Lower lobe of right lung (tissue), 2 donors: ENCODE measurements at regions not wholly inside any gene's neighbourhood (a gene's known extent, or its start where the extent isn't known, plus 50 kb on each side); places are given as distances from the start of the nearest gene placed in this dataset.

ENCODE experiments used
- ATAC-seq, 2 donors: fragments of 200-7000 bp; cut with Tn5 transposase; one replicate each; pipeline ENCODE4 v1.9.1; 2020 to 2022; ENCODE audit warnings: mild to moderate bottlenecking in 2 of 2, moderate library complexity in 2 of 2
- DNase-seq: peaks from one replicate; pipeline ENCODE4 v3.0.0-alpha.2; 2020
- H3K27ac ChIP-seq: fragments of 200-600 bp; one replicate; pipeline ENCODE4 v1.8.0; 2022
- H3K27me3 ChIP-seq: fragments of 200-600 bp; one replicate; pipeline ENCODE4 v1.8.0; 2022; ENCODE audit warnings: low read depth
- H3K36me3 ChIP-seq: fragments of 200-600 bp; one replicate; pipeline ENCODE4 v1.8.0; 2022; ENCODE audit warnings: mild to moderate bottlenecking
- H3K4me1 ChIP-seq: fragments of 200-600 bp; one replicate; pipeline ENCODE4 v1.8.0; 2022
- H3K4me3 ChIP-seq: fragments of 200-600 bp; one replicate; pipeline ENCODE4 v1.8.0; 2022; ENCODE audit warnings: mild to moderate bottlenecking
- H3K9me3 ChIP-seq: fragments of 200-600 bp; one replicate; pipeline ENCODE4 v1.8.0; 2022
- CTCF ChIP-seq: fragments of 200-600 bp; IDR thresholded peaks from one replicate; pipeline ENCODE4 v1.8.0; 2022; ENCODE audit warnings: antibody characterized with exemption, mild to moderate bottlenecking
- intact Hi-C: fragments of 100-400 bp; cut with DNase I; formaldehyde crosslinking; loops from one replicate; pipeline ENCODE4 v1.11.0; 2022
- donor health status: DM: no; HTN: yes; CAD: no; lungs with severe emphysema.

- Histone ChIP-seq H3K9me3 (peaks cover 4% of the 10 kb centered on the region), H3K27ac (no peak overlapping the region), H3K27me3 (no peaks in the 10 kb centered on the region), H3K36me3 (no peaks in the 10 kb centered on the region), H3K4me1 (no peaks in the 10 kb centered on the region), H3K4me3 (no peak overlapping the region)
- intact Hi-C loops, result no loop called here
- ATAC-seq, result no peak
- no peak for TF ChIP-seq CTCF
- DNase-seq, result no peak
These were observed 433.2 kb upstream of the ZFP42 start for GRCh38 chr4:187562345-187562744.

GRCh38 chr4:187565416-187565815 lies 430.2 kb upstream of the ZFP42 start:
- Histone ChIP-seq H3K27me3 (no peaks in the 10 kb centered on the region), H3K36me3 (no peaks in the 10 kb centered on the region), H3K4me3 (no peak overlapping the region), H3K27ac (no peak overlapping the region), H3K4me1 (no peaks in the 10 kb centered on the region), H3K9me3 (no peaks in the 10 kb centered on the region)
- DNase-seq (no peak), ATAC-seq (no peak)
- intact Hi-C loops, result no loop called here
- no peak for TF ChIP-seq CTCF

DNA sequence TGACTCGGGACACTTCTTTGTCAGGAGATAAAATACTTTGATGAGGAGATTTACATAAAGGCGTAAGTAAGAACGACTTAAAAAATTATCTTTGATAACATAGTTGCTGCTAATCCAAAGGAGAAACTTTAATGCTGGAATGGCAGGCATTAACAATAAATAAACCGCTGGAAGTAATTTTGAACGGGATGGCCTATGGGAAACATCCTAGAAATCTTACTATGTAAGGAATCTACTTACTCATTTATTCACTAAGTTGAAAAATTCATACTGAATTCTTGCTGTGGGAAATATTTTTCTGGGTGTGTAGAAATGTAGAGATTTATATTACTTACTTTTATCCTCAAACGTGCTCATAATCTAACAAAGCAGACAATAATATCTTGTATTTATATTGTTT lies 425.7 kb upstream of the ZFP42 start:
- DNase-seq (no peak), ATAC-seq (no peak)
- Histone ChIP-seq H3K9me3 (no peaks in the 10 kb centered on the region), H3K27ac (no peak overlapping the region), H3K4me3 (no peak overlapping the region), H3K36me3 (no peaks in the 10 kb centered on the region), H3K27me3 (no peaks in the 10 kb centered on the region), H3K4me1 (no peaks in the 10 kb centered on the region)
- TF ChIP-seq CTCF, result no peak
- intact Hi-C loops, result no loop called here

DNA sequence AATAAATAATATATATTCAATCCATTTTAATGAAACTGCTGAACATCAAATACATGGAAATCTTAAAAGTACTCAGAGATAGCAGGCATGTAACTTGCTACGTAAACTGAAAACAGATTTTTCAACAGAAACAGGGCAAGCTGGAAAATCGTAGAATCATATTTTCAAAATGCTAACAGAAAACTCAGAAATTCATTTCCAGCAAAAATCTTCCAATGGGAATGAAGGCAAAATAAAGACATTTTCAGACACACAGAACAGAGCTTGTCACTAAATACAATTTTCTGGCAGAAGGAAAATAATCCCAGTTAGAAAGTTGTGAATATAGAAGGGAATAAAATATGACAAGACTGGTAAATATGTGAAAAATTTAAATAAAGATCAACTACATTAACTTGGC lies 419.9 kb upstream of the ZFP42 start:
- no peaks in the 10 kb centered on the region for H3K4me1 ChIP-seq
- DNase-seq (no peak), ATAC-seq (no peak)
- no peaks in the 10 kb centered on the region for H3K9me3 ChIP-seq
- H3K4me3 ChIP-seq, result no peak overlapping the region
- no peak overlapping the region for H3K27ac ChIP-seq
- no peaks in the 10 kb centered on the region for H3K27me3 ChIP-seq
- intact Hi-C loops, result no loop called here
- H3K36me3 ChIP-seq, result no peaks in the 10 kb centered on the region
- no peak for TF ChIP-seq CTCF

- Histone ChIP-seq H3K4me1 (no peaks in the 10 kb centered on the region), H3K27me3 (no peaks in the 10 kb centered on the region), H3K36me3 (no peaks in the 10 kb centered on the region), H3K9me3 (no peaks in the 10 kb centered on the region), H3K4me3 (no peak overlapping the region), H3K27ac (no peak overlapping the region)
- no peak for TF ChIP-seq CTCF
- intact Hi-C loops, result no loop called here
- DNase-seq (no peak), ATAC-seq (no peak)
These were observed 418.8 kb upstream of the ZFP42 start for GRCh38 chr4:187576751-187577150.

GRCh38 chr4:187577941-187578480 lies 417.6 kb upstream of the ZFP42 start:
- H3K27me3 ChIP-seq, result no peaks in the 10 kb centered on the region
- TF ChIP-seq CTCF, result no peak
- no peaks in the 10 kb centered on the region for H3K36me3 ChIP-seq
- no peaks in the 10 kb centered on the region for H3K9me3 ChIP-seq
- no peaks in the 10 kb centered on the region for H3K4me1 ChIP-seq
- H3K4me3 ChIP-seq, result no peak overlapping the region
- no peak overlapping the region for H3K27ac ChIP-seq
- ATAC-seq, result no peak
- intact Hi-C loops, result no loop called here
- no peak for DNase-seq
